GM12878 (cell line): ENCODE measurements at regions not wholly inside any gene's neighbourhood (a gene's known extent, or its start where the extent isn't known, plus 50 kb on each side); places are given as distances from the start of the nearest gene placed in this dataset.

Source experiments
- ATAC-seq: fragments of 200-7000 bp; cut with Tn5 transposase; 3 replicates; pipeline ENCODE4 v1.9.1; 2020; ENCODE audit warnings: mild to moderate bottlenecking, moderate library complexity
- BruUV-seq: library from RNA; stranded (reverse); fragments of 400-500 nt; replicated peaks from 2 replicates; lab custom pipeline; 2021; lab: Mats Ljungman, UMichigan
- CTCF ChIA-PET: fragments of 300-600 bp; sonication (Branson Sonifier 250); formaldehyde crosslinking; extraction: SDS; loops from one replicate; lab custom pipeline; 2021; ENCODE audit warnings: inconsistent platforms; lab: Yijun Ruan, JAX
- POLR2A ChIA-PET: fragments of 350-600 bp; formaldehyde crosslinking; extraction: SDS; loops from one replicate; lab custom pipeline; 2021; ENCODE audit warnings: inconsistent platforms; lab: Charles Lee
- RAD21 ChIA-PET: fragments of 300-600 bp; sonication (Branson Sonifier 250); formaldehyde crosslinking; loops from one replicate; lab custom pipeline; 2023; ENCODE audit warnings: antibody characterized with exemption; ENCODE audit not compliant: unreplicated experiment; lab: Charles Lee
- SMC1A ChIA-PET: fragments of 300-600 bp; sonication (Branson Sonifier 250); formaldehyde crosslinking; loops from one replicate; lab custom pipeline; 2023; ENCODE audit not compliant: unreplicated experiment, uncharacterized antibody; lab: Charles Lee
- DNase-seq: peaks from one replicate; pipeline ENCODE4 v3.0.0-alpha.2; 2011; ENCODE audit warnings: low read depth, low spot score
- FAIRE-seq: peaks from 3 replicates; lab custom pipeline; 2011; peaks lifted over from hg19 to GRCh38; lab: Jason Lieb, UNC
- H2AFZ ChIP-seq: 2 replicates; pipeline ENCODE4 v1.6.0; 2011; ENCODE audit warnings: low read depth, low read length, control low read depth; ENCODE audit not compliant: control insufficient read depth
- H3K27ac ChIP-seq: 2 replicates; pipeline ENCODE4 v1.5.1; 2011; ENCODE audit warnings: control low read depth; ENCODE audit not compliant: control insufficient read depth, insufficient read depth
- H3K27me3 ChIP-seq, 2 experiments: replicated peaks in 1 of 2; 2 replicates each; pipeline versions ENCODE4 v1.6.0 to v1.6.1; 2011; ENCODE audit warnings: low read length in 1 of 2; ENCODE audit not compliant: control insufficient read depth in 2 of 2, insufficient read depth in 2 of 2
- H3K36me3 ChIP-seq, 2 experiments: 2 replicates each; pipeline ENCODE4 v1.5.1; 2011; ENCODE audit warnings: low read length in 1 of 2; ENCODE audit not compliant: control insufficient read depth in 2 of 2, insufficient read depth in 2 of 2
- H3K4me1 ChIP-seq: 2 replicates; pipeline ENCODE4 v1.6.1; 2011; ENCODE audit warnings: mild to moderate bottlenecking, low read length, moderate library complexity, mixed read lengths; ENCODE audit not compliant: control insufficient read depth, insufficient read depth
- H3K4me2 ChIP-seq: 2 replicates; pipeline ENCODE4 v1.6.0; 2011; ENCODE audit warnings: control low read depth; ENCODE audit not compliant: control insufficient read depth, insufficient read depth
- H3K4me3 ChIP-seq: fragments of 200-600 bp; sonication (generic); 2 replicates; pipeline ENCODE4 v1.5.1; 2016
- H3K79me2 ChIP-seq: 2 replicates; pipeline ENCODE4 v1.6.0; 2011; ENCODE audit warnings: low read length; ENCODE audit not compliant: control insufficient read depth, insufficient read depth
- H3K9ac ChIP-seq: 2 replicates; pipeline ENCODE4 v1.8.0; 2011; ENCODE audit warnings: low read length, control low read depth, mixed read lengths; ENCODE audit not compliant: control insufficient read depth, insufficient read depth
- H3K9me3 ChIP-seq: replicated peaks from 3 replicates; pipeline ENCODE4 v1.5.1; 2011; ENCODE audit warnings: mild to moderate bottlenecking, low read length; ENCODE audit not compliant: control insufficient read depth, insufficient read depth
- H4K20me1 ChIP-seq: 2 replicates; pipeline ENCODE4 v1.6.0; 2011; ENCODE audit not compliant: control insufficient read depth, insufficient read depth
- BACH1 ChIP-seq: fragments of 450-650 bp; IDR thresholded peaks from 2 replicates; pipeline ENCODE4 v1.6.1; 2017; ENCODE audit warnings: mild to moderate bottlenecking, borderline replicate concordance
- BMI1 ChIP-seq: fragments of 450-650 bp; IDR thresholded peaks from 2 replicates; pipeline ENCODE4 v1.6.1; 2016; ENCODE audit warnings: mild to moderate bottlenecking, moderate library complexity, borderline replicate concordance
- CREB1 ChIP-seq: IDR thresholded peaks from 2 replicates; pipeline ENCODE4 v1.6.1; 2012; ENCODE audit warnings: low read depth, mild to moderate bottlenecking, inconsistent platforms
- CREM ChIP-seq: IDR thresholded peaks from 2 replicates; pipeline ENCODE4 v1.6.1; 2014; ENCODE audit warnings: antibody characterized with exemption, low read depth
- E2F4 ChIP-seq: IDR thresholded peaks from 2 replicates; pipeline ENCODE4 v1.6.1; 2012; ENCODE audit warnings: low read depth, low read length, improper control_type of control experiment
- JUND ChIP-seq: IDR thresholded peaks from 2 replicates; pipeline ENCODE4 v1.6.1; 2012; ENCODE audit warnings: low read depth, mild to moderate bottlenecking, low read length, improper control_type of control experiment, moderate library complexity
- MAX ChIP-seq: IDR thresholded peaks from 2 replicates; pipeline ENCODE4 v1.6.1; 2012; ENCODE audit warnings: low read depth, low read length, improper control_type of control experiment
- MEF2A ChIP-seq: IDR thresholded peaks from 2 replicates; pipeline ENCODE4 v1.6.1; 2011; ENCODE audit warnings: low read depth, mild to moderate bottlenecking, low read length, moderate library complexity; ENCODE audit not compliant: insufficient read depth
- MEF2B ChIP-seq: fragments of 450-650 bp; IDR thresholded peaks from 2 replicates; pipeline ENCODE4 v1.6.1; 2018; ENCODE audit warnings: mild to moderate bottlenecking, moderate library complexity; ENCODE audit not compliant: partially characterized antibody, poor library complexity, severe bottlenecking
- MYB ChIP-seq: fragments of 150-350 bp; IDR thresholded peaks from 2 replicates; pipeline ENCODE4 v1.6.1; 2014; ENCODE audit warnings: mild to moderate bottlenecking, low read depth, low read length, borderline replicate concordance
- NR2C2 ChIP-seq: IDR thresholded peaks from 2 replicates; pipeline ENCODE4 v1.6.1; 2011; ENCODE audit warnings: borderline replicate concordance, low read depth; ENCODE audit not compliant: control insufficient read depth, insufficient read length
- POLR2AphosphoS2 ChIP-seq: IDR thresholded peaks from 2 replicates; pipeline ENCODE4 v1.6.1; 2011; ENCODE audit warnings: low read depth, mild to moderate bottlenecking, low read length, improper control_type of control experiment, moderate library complexity
- RELB ChIP-seq: fragments of 450-650 bp; IDR thresholded peaks from 2 replicates; pipeline ENCODE4 v1.6.1; 2017; ENCODE audit warnings: low read depth, mild to moderate bottlenecking, moderate library complexity
- SMARCA5 ChIP-seq: fragments of 450-650 bp; IDR thresholded peaks from 2 replicates; pipeline ENCODE4 v1.6.1; 2017; ENCODE audit warnings: mild to moderate bottlenecking
- YBX1 ChIP-seq: fragments of 450-650 bp; IDR thresholded peaks from 2 replicates; pipeline ENCODE4 v1.6.1; 2016; ENCODE audit warnings: antibody characterized with exemption
- WGBS: methylation state at CpG from one replicate; pipeline ENCODE4 v1.1.6; 2016; ENCODE audit warnings: low lambda C conversion rate; ENCODE audit not compliant: insufficient replicate concordance, insufficient coverage; ENCODE audit errors: missing lambda C conversion rate; 5-methylcytosine and 5-hydroxymethylcytosine counted together
- in situ Hi-C: fragments of 300-500 bp; cut with MboI; formaldehyde crosslinking; loops from 9 replicates; pipeline ENCODE4 v1.14.3; 2018; ENCODE audit warnings: mixed read lengths
- intact Hi-C: fragments of 100-400 bp; cut with micrococcal nuclease; formaldehyde crosslinking; loops from one replicate; pipeline ENCODE4 v1.14.2; 2022; ENCODE audit not compliant: unreplicated experiment

GRCh38 chr6:165117121-165117520 is 192.3 kb downstream of the C6orf118 start:
- H3K4me3 ChIP-seq: no peak overlapping the region
- no peaks in the 10 kb centered on the region for H3K9me3 ChIP-seq
- in situ Hi-C loops: no loop called here
- H2AFZ ChIP-seq: no peak overlapping the region
- ChIA-PET CTCF (no interaction called here), POLR2A (no interaction called here), RAD21 (no interaction called here), SMC1A (no interaction called here)
- WGBS: 0% methylated on average over 2 of the region's 2 CpGs
- no peak for FAIRE-seq
- TF ChIP-seq RELB: no peak
- no peak for TF ChIP-seq SMARCA5
- no peak for TF ChIP-seq MEF2A
- no peak for TF ChIP-seq POLR2AphosphoS2
- TF ChIP-seq BMI1: no peak
- BruUV-seq: no TSS peak
- H3K9ac ChIP-seq: no peak overlapping the region
- no peaks in the 10 kb centered on the region for H3K36me3 ChIP-seq
- no peak overlapping the region for H3K27ac ChIP-seq
- no peak for ATAC-seq
- DNase-seq: no peak
- no peaks in the 10 kb centered on the region for H4K20me1 ChIP-seq
- intact Hi-C loops: no loop called here
- no peaks in the 10 kb centered on the region for H3K4me1 ChIP-seq
- no peak overlapping the region for H3K4me2 ChIP-seq
- H3K27me3 ChIP-seq: no peaks in the 10 kb centered on the region
- H3K79me2 ChIP-seq: no peaks in the 10 kb centered on the region

GRCh38 chr6:165110860-165111259 is 198.5 kb downstream of the C6orf118 start:
- FAIRE-seq: no peak
- no TSS peak for BruUV-seq
- Histone ChIP-seq H3K4me1 (no peaks in the 10 kb centered on the region), H3K27ac (no peak overlapping the region), H4K20me1 (no peaks in the 10 kb centered on the region), H3K4me2 (no peak overlapping the region), H3K9me3 (no peaks in the 10 kb centered on the region), H3K4me3 (no peak overlapping the region), H3K9ac (no peak overlapping the region), H2AFZ (no peak overlapping the region), H3K27me3 (no peaks in the 10 kb centered on the region), H3K36me3 (no peaks in the 10 kb centered on the region), H3K79me2 (no peaks in the 10 kb centered on the region)
- DNase-seq: no peak
- SMC1A ChIA-PET: no interaction called here
- CTCF ChIA-PET: no interaction called here
- POLR2A ChIA-PET: no interaction called here
- RAD21 ChIA-PET: no interaction called here
- ATAC-seq: no peak
- intact Hi-C loops (no loop called here), in situ Hi-C loops (no loop called here)
- 50% methylated on average over 1 of the region's 1 CpG for WGBS
- no peak for TF ChIP-seq NR2C2
- TF ChIP-seq BACH1: no peak
- TF ChIP-seq E2F4: no peak
- TF ChIP-seq MAX: no peak
- TF ChIP-seq CREM: no peak
- TF ChIP-seq MEF2B: no peak
- TF ChIP-seq CREB1: no peak
- no peak for TF ChIP-seq JUND
- no peak for TF ChIP-seq YBX1
- no peak for TF ChIP-seq MYB
